Glomerular endothelial cell (primary cell): ENCODE measurements at regions not wholly inside any gene's neighbourhood (a gene's known extent, or its start where the extent isn't known, plus 50 kb on each side); places are given as distances from the start of the nearest gene placed in this dataset.
"Not testable (repeated sequence)": the region's sequence is repeated elsewhere in the genome, so short reads cannot be mapped to it uniquely, and the experiment has no call there.

Source experiments
- DNase-seq: peaks from one replicate; pipeline ENCODE4 v3.0.0-alpha.2; 2011; ENCODE audit warnings: low read depth, low spot score; ENCODE audit errors: extremely low read depth

DNA sequence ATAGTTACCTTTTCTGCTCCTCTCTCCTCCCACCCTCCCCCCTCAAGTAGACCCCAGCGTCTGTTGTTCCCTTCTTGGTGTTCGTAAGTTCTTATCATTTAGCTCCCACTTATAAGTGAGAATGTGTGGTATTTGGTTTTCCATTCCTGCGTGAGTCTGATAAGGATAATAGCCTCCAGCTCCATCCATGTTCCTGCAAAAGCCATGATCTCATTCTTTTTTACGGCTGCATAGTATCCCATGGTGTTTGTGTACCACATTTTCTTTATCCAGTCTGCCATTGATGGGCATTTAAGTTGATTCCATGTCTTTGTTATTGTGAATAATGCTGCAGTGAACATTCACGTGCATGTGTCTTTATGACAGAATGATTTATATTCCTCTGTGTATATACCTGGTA is 65.3 kb upstream of the FAM20A start:
- DNase-seq = not testable (repeated sequence)

GRCh38 chr17:68665373-68665772 is 64.2 kb upstream of the FAM20A start:
- DNase-seq = no peak

DNA sequence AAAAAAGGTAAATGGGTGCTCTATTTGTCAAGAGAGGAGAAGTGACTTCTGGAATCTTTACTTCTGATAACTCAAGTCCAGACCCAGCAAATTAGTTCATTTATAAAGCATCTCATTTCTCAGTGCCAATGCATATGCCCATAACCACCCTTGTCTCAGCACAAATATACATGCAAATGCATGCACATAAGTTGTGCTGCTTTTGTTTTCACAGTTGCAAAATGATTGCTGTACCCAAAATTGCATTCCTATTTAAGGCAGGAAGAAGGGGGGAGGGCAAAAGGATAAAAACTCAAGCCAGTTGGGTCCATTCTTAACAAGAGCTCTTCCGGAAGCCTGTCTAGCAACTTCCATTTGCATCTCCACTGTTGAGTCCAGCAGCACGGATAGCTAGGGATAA is 61.3 kb upstream of the FAM20A start:
- DNase-seq = no peak

GRCh38 chr17:68662037-68662432 is 60.9 kb upstream of the FAM20A start:
- no peak for DNase-seq

DNA sequence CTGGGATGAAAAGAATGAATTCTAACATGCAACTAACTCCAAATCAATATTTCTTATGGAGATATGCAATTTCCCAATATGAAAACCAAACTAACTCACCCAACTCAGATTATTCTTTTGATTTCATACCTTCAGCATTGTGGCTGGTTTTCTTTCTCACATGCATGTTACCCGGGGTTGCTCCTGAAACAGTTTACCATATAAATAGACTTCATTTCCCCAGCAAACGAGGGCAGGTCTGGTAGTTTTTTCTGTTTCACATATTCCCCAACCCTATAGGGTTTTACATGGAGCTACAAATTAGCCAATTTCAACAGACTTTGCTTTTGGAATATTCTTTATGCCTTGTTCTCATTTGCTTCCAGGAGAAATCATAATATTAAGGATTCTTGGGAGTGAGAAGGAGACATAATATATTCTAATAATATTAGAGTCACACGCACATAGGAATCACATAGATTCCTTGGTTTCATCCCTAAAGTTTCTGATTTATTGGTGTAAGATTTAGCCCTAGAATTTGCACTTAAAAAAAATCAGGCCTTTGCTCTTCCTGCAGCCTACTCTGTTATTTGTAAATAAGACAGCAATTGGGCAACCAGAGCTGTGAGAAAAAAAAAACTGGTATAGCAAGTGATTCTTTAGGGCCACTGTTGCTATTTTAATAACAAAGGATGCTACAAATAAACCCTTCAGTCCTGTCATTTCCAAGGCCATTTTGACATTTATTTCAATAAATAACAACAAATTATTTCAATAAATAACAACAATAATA is 60.3 kb upstream of the FAM20A start:
- DNase-seq = no peak

- DNase-seq = no peak
Observed at GRCh38 chr17:68660302-68660701, 59.1 kb upstream of the FAM20A start.

DNA sequence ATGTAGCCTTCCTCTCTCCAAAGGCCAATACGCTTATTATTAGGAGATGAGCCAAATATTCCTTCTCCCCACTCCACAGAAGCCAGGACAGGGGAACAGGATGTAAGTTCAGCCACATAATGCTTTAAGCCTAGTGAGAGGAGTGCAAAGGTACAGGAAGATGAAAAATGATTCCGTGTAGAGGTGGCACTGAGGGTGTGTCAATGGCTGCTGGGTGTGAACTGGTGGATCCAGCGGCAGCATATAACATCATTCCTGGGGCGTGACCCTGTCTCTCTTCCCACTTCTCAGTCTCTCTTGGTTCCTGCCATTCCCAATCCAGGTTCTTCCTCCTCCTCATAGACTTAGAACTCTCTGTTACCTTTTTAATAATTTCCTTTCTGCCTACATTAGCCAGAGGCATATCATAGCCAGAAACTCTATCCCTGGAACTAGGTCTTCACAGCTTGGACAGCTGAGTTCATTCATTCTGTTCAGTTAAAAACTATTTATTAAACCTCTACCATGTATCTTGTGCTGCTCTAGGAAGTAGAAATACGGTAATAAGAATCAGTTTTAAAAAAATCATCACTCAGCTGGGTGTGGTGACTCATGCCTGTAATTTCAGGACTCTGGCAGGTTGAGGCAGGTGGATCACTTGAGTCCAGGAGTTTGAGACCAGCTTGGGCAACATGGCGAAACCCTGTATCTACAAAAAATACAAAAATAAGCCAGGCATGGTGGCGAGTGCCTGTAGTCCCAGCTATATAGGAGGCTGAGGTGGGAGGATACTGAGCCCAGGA is 58.0 kb upstream of the FAM20A start:
- no peak for DNase-seq

- no peak for DNase-seq
Observed at GRCh38 chr17:68657576-68657975, 56.4 kb upstream of the FAM20A start.

DNA sequence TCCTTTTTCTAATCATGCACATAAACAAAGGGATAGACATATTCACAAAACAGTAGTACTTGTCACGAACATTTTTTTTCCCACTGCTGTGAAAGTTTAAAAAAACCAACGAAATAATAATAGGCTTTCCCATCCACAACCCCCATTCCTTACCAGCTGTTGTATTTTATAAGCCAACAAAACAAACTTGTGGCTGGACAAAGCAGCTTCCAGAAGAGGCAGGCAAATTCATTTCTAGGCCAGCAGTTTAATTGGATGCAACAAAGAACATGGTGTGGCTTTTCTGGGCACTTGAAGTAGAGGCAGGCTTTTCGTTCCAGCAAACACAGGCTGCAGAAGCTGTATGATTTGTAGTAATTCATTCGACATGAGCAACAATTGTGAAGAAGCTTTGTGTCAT is 56.0 kb upstream of the FAM20A start:
- DNase-seq = no peak

GRCh38 chr17:68656666-68657065 is 55.5 kb upstream of the FAM20A start:
- no peak for DNase-seq
